ENCODE measurements at regions not wholly inside any gene's neighbourhood (a gene's known extent, or its start where the extent isn't known, plus 50 kb on each side); places are given as distances from the start of the nearest gene placed in this dataset.

DNA sequence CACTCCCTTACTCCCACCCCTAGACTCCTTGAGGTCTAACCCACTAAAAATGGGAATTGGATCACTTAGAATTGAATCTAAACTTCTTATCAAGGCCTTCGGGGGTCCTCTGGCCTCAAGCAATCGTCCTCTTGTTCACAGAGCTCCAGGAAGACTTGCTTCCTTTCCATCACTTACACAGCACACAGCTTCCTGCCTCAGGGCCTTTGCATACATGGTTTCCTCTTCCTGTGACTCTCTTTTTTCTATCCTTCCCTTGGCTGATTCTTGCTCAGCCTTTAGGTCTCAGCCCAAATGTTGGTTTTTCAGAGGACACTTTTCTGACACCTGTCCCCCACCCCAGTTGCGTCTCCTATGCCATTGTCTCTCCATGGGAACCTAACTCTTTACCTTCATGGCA is 50.0 kb upstream of the ALDH1B1 start:
- no peak for DNase-seq

DNA sequence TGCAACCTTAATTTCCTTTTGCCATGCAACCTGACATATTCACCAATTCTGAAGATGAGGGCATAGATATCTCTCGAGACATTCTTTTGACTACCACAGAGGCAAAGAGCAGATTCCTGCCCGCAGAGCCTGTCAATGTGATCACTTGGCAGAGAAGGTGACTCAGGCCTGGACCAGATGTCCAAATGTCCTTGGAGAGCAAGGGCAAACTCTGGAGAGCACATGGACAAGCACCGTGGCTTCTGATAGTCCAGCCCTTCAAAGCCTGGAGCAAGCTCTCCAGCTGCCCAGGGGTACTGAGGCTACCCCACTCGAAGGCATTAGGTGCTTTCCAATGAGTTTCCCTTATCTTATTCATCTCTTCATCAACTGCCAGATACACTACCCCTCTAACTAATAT is 50.4 kb upstream of the ALDH1B1 start:
- no peaks in the 10 kb centered on the region for H3K9me3 Mint-ChIP-seq
- no peak for DNase-seq
- peaks cover 2% of the 10 kb centered on the region for H3K4me1 Mint-ChIP-seq
- no peak overlapping the region for H3K27ac Mint-ChIP-seq
- no peaks in the 10 kb centered on the region for H3K36me3 Mint-ChIP-seq (ENCODE audit: low read depth)
- H3K4me3 Mint-ChIP-seq = no peak overlapping the region
- peaks cover under 1% of the 10 kb centered on the region for H3K27me3 Mint-ChIP-seq
- intact Hi-C loops (cut with micrococcal nuclease) = no loop called here

More for the DNA sequence above, 50.0 kb upstream of the ALDH1B1 start:
- Mint-ChIP-seq H3K4me3 (no peak overlapping the region), H3K36me3 (ENCODE audit: low read depth) (no peaks in the 10 kb centered on the region), H3K27ac (no peak overlapping the region), H3K9me3 (no peaks in the 10 kb centered on the region), H3K4me1 (peaks cover 2% of the 10 kb centered on the region), H3K27me3 (peaks cover 1% of the 10 kb centered on the region)
- intact Hi-C loops (cut with micrococcal nuclease) = no loop called here

DNA sequence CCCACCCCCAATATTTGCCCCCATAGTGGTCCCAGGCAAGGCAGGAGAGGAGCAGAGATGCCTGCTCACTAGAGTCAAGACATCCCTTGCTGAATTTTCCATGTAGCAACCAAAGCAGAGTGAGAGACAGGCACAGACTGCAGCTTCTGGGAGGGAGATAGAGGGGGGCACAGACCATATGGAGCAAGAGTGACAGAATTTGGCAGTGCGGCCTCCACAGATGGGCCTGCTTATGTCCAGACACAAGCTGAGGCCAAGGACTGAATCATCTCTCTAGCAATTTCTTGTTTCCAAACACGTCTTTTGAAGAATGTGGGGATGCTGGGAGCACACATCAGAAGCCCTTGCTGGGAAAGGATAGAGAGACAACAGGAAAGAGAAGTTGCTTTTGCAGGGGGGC is 53.0 kb upstream of the ALDH1B1 start:
- H3K36me3 Mint-ChIP-seq (ENCODE audit: low read depth) = no peaks in the 10 kb centered on the region
- H3K4me1 Mint-ChIP-seq = peaks cover 2% of the 10 kb centered on the region
- DNase-seq = no peak
- H3K27me3 Mint-ChIP-seq = peaks cover 3% of the 10 kb centered on the region
- no peaks in the 10 kb centered on the region for H3K9me3 Mint-ChIP-seq
- H3K27ac Mint-ChIP-seq = no peak overlapping the region
- intact Hi-C loops (cut with micrococcal nuclease) = no loop called here
- no peak overlapping the region for H3K4me3 Mint-ChIP-seq

DNA sequence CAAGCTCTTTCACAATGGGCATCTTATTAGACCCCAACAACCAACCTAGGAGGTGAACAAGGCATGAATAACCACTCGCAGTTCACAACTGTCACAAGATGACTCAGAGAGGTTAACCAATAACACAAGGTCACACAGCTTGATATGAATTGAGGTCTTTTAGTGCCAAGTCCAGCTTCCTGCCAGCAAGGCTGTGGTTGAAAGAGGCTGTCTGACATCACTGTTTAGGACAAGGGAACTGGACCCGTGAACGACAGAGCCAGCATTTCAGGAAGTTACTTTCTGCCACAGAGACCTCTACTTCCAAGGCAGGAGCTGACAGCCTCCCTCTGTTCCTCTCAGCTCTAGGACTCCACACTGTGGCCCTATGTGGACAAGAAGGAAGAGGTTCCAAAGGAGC is 53.4 kb upstream of the ALDH1B1 start:
- H3K9me3 Mint-ChIP-seq = no peaks in the 10 kb centered on the region
- H3K36me3 Mint-ChIP-seq (ENCODE audit: low read depth) = no peaks in the 10 kb centered on the region
- no peak for DNase-seq
- intact Hi-C loops (cut with micrococcal nuclease) = no loop called here
- H3K4me3 Mint-ChIP-seq = no peak overlapping the region
- no peak overlapping the region for H3K27ac Mint-ChIP-seq
- H3K27me3 Mint-ChIP-seq = peaks cover 3% of the 10 kb centered on the region
- peaks cover 2% of the 10 kb centered on the region for H3K4me1 Mint-ChIP-seq

- Mint-ChIP-seq H3K27ac (no peak overlapping the region), H3K36me3 (ENCODE audit: low read depth) (no peaks in the 10 kb centered on the region), H3K4me3 (no peak overlapping the region), H3K4me1 (peaks cover 2% of the 10 kb centered on the region), H3K9me3 (no peaks in the 10 kb centered on the region), H3K27me3 (peaks cover 3% of the 10 kb centered on the region)
- intact Hi-C loops (cut with micrococcal nuclease) = no loop called here
- DNase-seq = no peak
These were observed 54.0 kb upstream of the ALDH1B1 start for GRCh38 chr9:38338342-38339018.

- Mint-ChIP-seq H3K9me3 (no peaks in the 10 kb centered on the region), H3K36me3 (ENCODE audit: low read depth) (no peaks in the 10 kb centered on the region), H3K27me3 (peaks cover 3% of the 10 kb centered on the region), H3K27ac (no peak overlapping the region), H3K4me1 (peaks cover 2% of the 10 kb centered on the region), H3K4me3 (no peak overlapping the region)
- intact Hi-C loops (cut with micrococcal nuclease) = no loop called here
- no peak for DNase-seq
These were observed 54.7 kb upstream of the ALDH1B1 start for GRCh38 chr9:38337706-38338264.

DNA sequence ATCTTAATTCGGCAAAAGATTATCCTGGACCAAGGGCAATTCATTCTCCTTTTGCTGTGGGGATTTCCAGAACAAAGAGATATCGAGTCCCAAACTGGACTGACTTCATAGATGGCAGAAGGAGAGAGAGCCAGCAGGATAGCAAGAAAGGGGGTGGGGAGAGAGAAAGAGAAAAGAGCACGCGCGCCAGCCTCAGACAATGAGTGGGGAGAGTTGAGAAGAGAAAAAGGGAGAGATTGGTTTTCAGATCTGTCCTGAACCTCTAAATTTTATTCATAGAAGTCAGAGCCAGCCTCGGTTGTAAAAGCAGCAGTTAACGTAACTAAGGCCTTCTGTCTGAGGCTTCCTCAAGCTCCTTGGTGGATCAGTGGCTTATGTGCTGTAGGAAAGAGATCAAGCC is 55.3 kb upstream of the ALDH1B1 start:
- no peaks in the 10 kb centered on the region for H3K36me3 Mint-ChIP-seq (ENCODE audit: low read depth)
- no peaks in the 10 kb centered on the region for H3K9me3 Mint-ChIP-seq
- H3K4me1 Mint-ChIP-seq = no peaks in the 10 kb centered on the region
- no peak overlapping the region for H3K27ac Mint-ChIP-seq
- no peak overlapping the region for H3K4me3 Mint-ChIP-seq
- intact Hi-C loops (cut with micrococcal nuclease) = no loop called here
- peaks cover 3% of the 10 kb centered on the region for H3K27me3 Mint-ChIP-seq
- no peak for DNase-seq

DNA sequence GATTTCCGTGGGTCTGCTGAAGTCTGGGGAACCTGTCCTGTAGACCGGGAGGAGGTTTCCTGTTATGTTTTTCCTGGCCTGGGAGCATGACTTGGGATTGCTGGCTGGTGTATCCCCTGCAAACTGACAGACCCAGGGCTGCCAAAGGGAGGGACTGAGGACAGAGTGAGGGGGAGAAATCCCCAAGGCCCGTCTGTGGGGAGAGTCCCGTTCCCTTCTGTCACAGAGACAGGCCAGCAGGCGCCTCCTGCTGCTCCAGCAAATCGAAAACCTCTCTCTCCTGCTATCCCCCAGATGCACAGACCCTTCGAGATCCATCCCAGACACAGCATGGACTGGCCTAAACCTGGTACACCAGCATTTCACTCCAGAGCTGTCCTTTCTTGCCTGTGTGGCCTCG is 56.2 kb upstream of the ALDH1B1 start:
- no peak overlapping the region for H3K4me3 Mint-ChIP-seq
- DNase-seq = no peak
- no peak overlapping the region for H3K27ac Mint-ChIP-seq
- no peaks in the 10 kb centered on the region for H3K4me1 Mint-ChIP-seq
- peaks cover 3% of the 10 kb centered on the region for H3K27me3 Mint-ChIP-seq
- no peaks in the 10 kb centered on the region for H3K9me3 Mint-ChIP-seq
- intact Hi-C loops (cut with micrococcal nuclease) = no loop called here
- H3K36me3 Mint-ChIP-seq (ENCODE audit: low read depth) = no peaks in the 10 kb centered on the region

GRCh38 chr9:38335686-38336085 is 56.8 kb upstream of the ALDH1B1 start:
- Mint-ChIP-seq H3K4me3 (no peak overlapping the region), H3K27ac (no peak overlapping the region), H3K36me3 (ENCODE audit: low read depth) (no peaks in the 10 kb centered on the region), H3K9me3 (no peaks in the 10 kb centered on the region), H3K4me1 (no peaks in the 10 kb centered on the region), H3K27me3 (peaks cover 3% of the 10 kb centered on the region)
- intact Hi-C loops (cut with micrococcal nuclease) = no loop called here
- DNase-seq = no peak

DNA sequence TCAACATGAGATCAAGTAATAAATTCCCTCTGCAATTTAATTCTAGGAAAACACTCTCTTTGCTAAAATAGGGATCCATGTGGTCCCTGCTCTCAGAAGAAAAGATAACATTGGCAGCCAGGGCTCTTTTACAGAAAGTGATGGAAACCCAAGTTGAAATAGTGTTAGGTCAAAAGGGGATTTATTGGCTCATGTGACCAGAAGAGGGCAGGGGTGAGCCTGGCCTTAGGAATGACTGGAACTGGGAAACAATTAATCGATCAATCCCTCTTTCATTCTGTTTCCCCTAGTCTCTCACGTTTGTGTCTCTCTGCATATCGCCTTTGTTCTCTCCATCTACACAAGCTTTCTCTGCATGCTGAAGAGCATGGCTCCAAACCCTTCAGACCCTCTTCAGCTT is 58.3 kb upstream of the ALDH1B1 start:
- Mint-ChIP-seq H3K4me1 (no peaks in the 10 kb centered on the region), H3K27ac (no peak overlapping the region), H3K36me3 (ENCODE audit: low read depth) (no peaks in the 10 kb centered on the region), H3K9me3 (no peaks in the 10 kb centered on the region), H3K4me3 (no peak overlapping the region), H3K27me3 (peaks cover 3% of the 10 kb centered on the region)
- DNase-seq = no peak
- intact Hi-C loops (cut with micrococcal nuclease) = no loop called here

- no peaks in the 10 kb centered on the region for H3K4me1 Mint-ChIP-seq
- no peak overlapping the region for H3K27ac Mint-ChIP-seq
- no peaks in the 10 kb centered on the region for H3K36me3 Mint-ChIP-seq (ENCODE audit: low read depth)
- peaks cover 5% of the 10 kb centered on the region for H3K27me3 Mint-ChIP-seq
- DNase-seq = no peak
- intact Hi-C loops (cut with micrococcal nuclease) = no loop called here
- H3K9me3 Mint-ChIP-seq = no peaks in the 10 kb centered on the region
- H3K4me3 Mint-ChIP-seq = no peak overlapping the region
These were observed 59.5 kb upstream of the ALDH1B1 start for GRCh38 chr9:38333047-38333446.

DNA sequence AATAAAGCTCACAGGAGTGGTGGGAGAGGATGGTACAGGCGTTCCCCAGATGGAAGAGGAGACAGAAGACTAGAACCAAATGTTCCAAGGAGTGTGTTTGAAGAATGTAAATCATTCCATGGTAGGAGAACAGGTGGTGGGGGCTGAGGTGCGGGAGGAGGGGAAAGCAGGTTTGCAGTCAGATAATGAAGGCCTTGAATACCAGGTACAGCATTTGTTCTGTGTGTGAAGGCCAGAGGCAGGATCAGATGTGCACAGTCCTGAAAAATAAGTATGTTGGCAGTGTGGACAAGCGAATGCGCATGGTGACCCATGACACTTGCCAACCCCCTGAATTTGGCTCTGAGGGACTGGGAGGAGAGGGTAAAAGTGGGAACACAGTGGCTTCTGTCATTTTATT is 59.9 kb upstream of the ALDH1B1 start:
- Mint-ChIP-seq H3K4me1 (no peaks in the 10 kb centered on the region), H3K36me3 (ENCODE audit: low read depth) (no peaks in the 10 kb centered on the region), H3K9me3 (no peaks in the 10 kb centered on the region), H3K4me3 (no peak overlapping the region), H3K27me3 (peaks cover 5% of the 10 kb centered on the region), H3K27ac (no peak overlapping the region)
- no peak for DNase-seq
- intact Hi-C loops (cut with micrococcal nuclease) = no loop called here

DNA sequence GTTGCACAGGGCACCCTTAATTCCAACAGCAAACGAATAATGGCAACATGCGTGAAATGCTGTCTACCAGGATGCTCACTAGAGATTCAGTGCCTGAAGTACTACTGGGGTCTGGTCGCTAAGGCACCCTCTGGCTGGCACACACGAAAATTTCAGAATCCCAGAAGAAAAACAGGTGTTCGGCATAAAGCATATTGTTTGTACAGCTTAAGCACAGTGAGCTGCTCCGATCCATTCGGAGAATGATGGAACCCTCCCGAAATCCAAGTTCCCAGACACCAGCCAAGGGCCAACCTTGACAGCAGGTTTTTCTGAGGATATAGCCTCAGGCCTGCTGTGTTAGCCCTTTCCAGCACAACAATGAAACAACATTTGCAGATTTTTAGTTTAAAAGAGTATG is 61.4 kb upstream of the ALDH1B1 start:
- Mint-ChIP-seq H3K36me3 (ENCODE audit: low read depth) (no peaks in the 10 kb centered on the region), H3K27ac (no peak overlapping the region), H3K27me3 (peaks cover 6% of the 10 kb centered on the region), H3K9me3 (no peaks in the 10 kb centered on the region), H3K4me1 (no peaks in the 10 kb centered on the region), H3K4me3 (no peak overlapping the region)
- intact Hi-C loops (cut with micrococcal nuclease) = no loop called here
- no peak for DNase-seq

- H3K9me3 Mint-ChIP-seq = no peaks in the 10 kb centered on the region
- H3K4me1 Mint-ChIP-seq = no peaks in the 10 kb centered on the region
- no peak overlapping the region for H3K27ac Mint-ChIP-seq
- DNase-seq = no peak
- H3K4me3 Mint-ChIP-seq = no peak overlapping the region
- intact Hi-C loops (cut with micrococcal nuclease) = no loop called here
- H3K36me3 Mint-ChIP-seq (ENCODE audit: low read depth) = no peaks in the 10 kb centered on the region
- H3K27me3 Mint-ChIP-seq = peaks cover 6% of the 10 kb centered on the region
These were observed 62.5 kb upstream of the ALDH1B1 start for GRCh38 chr9:38329968-38330367.

- H3K27ac Mint-ChIP-seq = no peak overlapping the region
- no peak overlapping the region for H3K4me3 Mint-ChIP-seq
- H3K9me3 Mint-ChIP-seq = no peaks in the 10 kb centered on the region
- intact Hi-C loops (cut with micrococcal nuclease) = no loop called here
- no peak for DNase-seq
- H3K27me3 Mint-ChIP-seq = peaks cover 6% of the 10 kb centered on the region
- no peaks in the 10 kb centered on the region for H3K36me3 Mint-ChIP-seq (ENCODE audit: low read depth)
- no peaks in the 10 kb centered on the region for H3K4me1 Mint-ChIP-seq
These were observed 63.7 kb upstream of the ALDH1B1 start for GRCh38 chr9:38328765-38329164.
